IMR-90 (cell line): ENCODE measurements at regions not wholly inside any gene's neighbourhood (a gene's known extent, or its start where the extent isn't known, plus 50 kb on each side); places are given as distances from the start of the nearest gene placed in this dataset.

Source experiments
- ATAC-seq: fragments of 200-7000 bp; cut with Tn5 transposase; 2 replicates; pipeline ENCODE4 v1.9.1; 2020; ENCODE audit warnings: low read depth, mild to moderate bottlenecking, moderate library complexity
- BruUV-seq: library from RNA; stranded (reverse); fragments of 400-500 nt; replicated peaks from 2 replicates; lab custom pipeline; 2021; lab: Mats Ljungman, UMichigan
- CTCF ChIA-PET: fragments of 300-600 bp; formaldehyde crosslinking; extraction: SDS; loops from one replicate; lab custom pipeline; 2021; ENCODE audit warnings: antibody characterized with exemption; lab: Yijun Ruan, JAX
- POLR2A ChIA-PET: fragments of 300-600 bp; sonication (Branson Sonifier 250); formaldehyde crosslinking; loops from one replicate; lab custom pipeline; 2022; ENCODE audit warnings: antibody characterized with exemption; ENCODE audit not compliant: unreplicated experiment; lab: Charles Lee
- DNase-seq: peaks from one replicate; pipeline ENCODE4 v3.0.0; 2013
- H2AFZ ChIP-seq: replicated peaks from 2 replicates; pipeline ENCODE3; 2013; ENCODE audit warnings: low read length, mild to moderate bottlenecking; ENCODE audit not compliant: poor library complexity
- H2AK5ac ChIP-seq: 2 replicates; pipeline ENCODE4 v1.6.1; 2013; ENCODE audit warnings: low read depth, low read length, inconsistent platforms
- H2AK9ac ChIP-seq: replicated peaks from 2 replicates; pipeline ENCODE3; 2013; ENCODE audit warnings: mild to moderate bottlenecking, low read depth, low read length, moderate library complexity; ENCODE audit not compliant: poor library complexity
- H2BK120ac ChIP-seq: 2 replicates; pipeline ENCODE4 v1.6.1; 2013; ENCODE audit warnings: low read depth, low read length, inconsistent platforms
- H2BK15ac ChIP-seq: 3 replicates; pipeline ENCODE4 v1.6.1; 2013; ENCODE audit warnings: low read depth, low read length, inconsistent platforms
- H2BK20ac ChIP-seq: 2 replicates; pipeline ENCODE4 v1.6.1; 2013; ENCODE audit warnings: low read depth, mild to moderate bottlenecking, inconsistent platforms, low read length, moderate library complexity
- H2BK5ac ChIP-seq: 2 replicates; pipeline ENCODE4 v1.6.1; 2013; ENCODE audit warnings: mild to moderate bottlenecking, low read depth, low read length, inconsistent platforms; ENCODE audit not compliant: poor library complexity, severe bottlenecking
- H3K14ac ChIP-seq: replicated peaks from 2 replicates; pipeline ENCODE4 v1.6.1; 2013; ENCODE audit warnings: low read depth, low read length, inconsistent platforms
- H3K18ac ChIP-seq: 2 replicates; pipeline ENCODE4 v1.6.1; 2013; ENCODE audit warnings: low read depth, low read length, control low read depth
- H3K23ac ChIP-seq: 2 replicates; pipeline ENCODE4 v1.6.1; 2013; ENCODE audit warnings: low read depth, low read length, inconsistent platforms
- H3K27ac ChIP-seq: 2 replicates; pipeline ENCODE4 v1.5.1; 2013; ENCODE audit warnings: mild to moderate bottlenecking, control low read depth, low read length; ENCODE audit not compliant: insufficient read depth
- H3K27me3 ChIP-seq: 2 replicates; pipeline ENCODE4 v1.6.1; 2013; ENCODE audit warnings: low read length; ENCODE audit not compliant: control insufficient read depth, insufficient read depth
- H3K36me3 ChIP-seq: 2 replicates; pipeline ENCODE4 v1.6.1; 2013; ENCODE audit warnings: low read length, mixed read lengths; ENCODE audit not compliant: control insufficient read depth, insufficient read depth
- H3K4ac ChIP-seq: 2 replicates; pipeline ENCODE4 v1.6.1; 2013; ENCODE audit warnings: low read depth, low read length, inconsistent platforms
- H3K4me1 ChIP-seq: 2 replicates; pipeline ENCODE4 v1.6.1; 2013; ENCODE audit warnings: low read length, mixed read lengths; ENCODE audit not compliant: control insufficient read depth, insufficient read depth
- H3K4me2 ChIP-seq: 2 replicates; pipeline ENCODE4 v1.6.1; 2013; ENCODE audit warnings: low read depth, mild to moderate bottlenecking, control low read depth, low read length, moderate library complexity
- H3K4me3 ChIP-seq: 2 replicates; pipeline ENCODE4 v1.5.1; 2013; ENCODE audit warnings: low read depth, mild to moderate bottlenecking, control low read depth, low read length, moderate library complexity; ENCODE audit not compliant: insufficient read depth
- H3K56ac ChIP-seq: 2 replicates; pipeline ENCODE4 v1.6.1; 2013; ENCODE audit warnings: low read length, inconsistent platforms; ENCODE audit not compliant: insufficient read depth; ENCODE audit errors: extremely low read depth
- H3K79me1 ChIP-seq, 2 experiments: 2 replicates each; pipeline ENCODE4 v1.6.1; 2013; ENCODE audit warnings: low read length in 2 of 2, inconsistent platforms in 1 of 2, low read depth in 1 of 2
- H3K9ac ChIP-seq: 2 replicates; pipeline ENCODE4 v1.6.1; 2013; ENCODE audit warnings: low read depth, low read length, control low read depth
- H3K9me1 ChIP-seq: 2 replicates; pipeline ENCODE4 v1.6.1; 2013; ENCODE audit warnings: low read length, inconsistent platforms; ENCODE audit not compliant: insufficient read depth
- H3K9me3 ChIP-seq: 2 replicates; pipeline ENCODE4 v1.6.1; 2013; ENCODE audit warnings: low read length; ENCODE audit not compliant: control insufficient read depth, insufficient read depth
- H4K20me1 ChIP-seq: 2 replicates; pipeline ENCODE4 v1.6.1; 2013; ENCODE audit warnings: low read length, inconsistent platforms; ENCODE audit not compliant: insufficient read depth
- H4K5ac ChIP-seq: 2 replicates; pipeline ENCODE4 v1.6.1; 2013; ENCODE audit warnings: mild to moderate bottlenecking, low read depth, low read length, control low read depth
- H4K8ac ChIP-seq, 2 experiments: 2 replicates each; pipeline ENCODE4 v1.6.1; 2013; ENCODE audit warnings: low read depth in 2 of 2, low read length in 2 of 2, control low read depth in 1 of 2, inconsistent platforms in 1 of 2
- H4K91ac ChIP-seq: 2 replicates; pipeline ENCODE4 v1.6.1; 2013; ENCODE audit warnings: low read depth, low read length, inconsistent platforms; ENCODE audit not compliant: insufficient read depth
- BHLHE40 ChIP-seq: fragments of 150-350 bp; IDR thresholded peaks from 2 replicates; pipeline ENCODE4 v1.6.1; 2016; ENCODE audit warnings: mild to moderate bottlenecking, low read depth, low read length
- CEBPB ChIP-seq: IDR thresholded peaks from 2 replicates; pipeline ENCODE4 v1.6.1; 2012; ENCODE audit warnings: low read depth, low read length, improper control_type of control experiment
- CHD1 ChIP-seq: IDR thresholded peaks from 2 replicates; pipeline ENCODE4 v1.6.1; 2012; ENCODE audit warnings: low read depth, low read length, improper control_type of control experiment
- FOS ChIP-seq: fragments of 150-350 bp; IDR thresholded peaks from 2 replicates; pipeline ENCODE4 v1.6.1; 2016; ENCODE audit warnings: low read depth, low read length
- MAFK ChIP-seq: IDR thresholded peaks from 2 replicates; pipeline ENCODE4 v1.6.1; 2012; ENCODE audit warnings: low read depth, low read length, improper control_type of control experiment
- MAZ ChIP-seq: IDR thresholded peaks from 2 replicates; pipeline ENCODE4 v1.6.1; 2012; ENCODE audit warnings: low read depth, mild to moderate bottlenecking, low read length, improper control_type of control experiment, moderate library complexity, borderline replicate concordance
- MXI1 ChIP-seq: IDR thresholded peaks from 2 replicates; pipeline ENCODE4 v1.6.1; 2012; ENCODE audit warnings: low read depth, mild to moderate bottlenecking, low read length, moderate library complexity, borderline replicate concordance
- NFE2L2 ChIP-seq: fragments of 150-350 bp; IDR thresholded peaks from 2 replicates; pipeline ENCODE4 v1.6.1; 2016; ENCODE audit warnings: low read depth, mild to moderate bottlenecking, low read length
- POLR2A ChIP-seq: IDR thresholded peaks from 2 replicates; pipeline ENCODE4 v1.6.1; 2012; ENCODE audit warnings: mild to moderate bottlenecking, low read depth, low read length
- RAD21 ChIP-seq: IDR thresholded peaks from 2 replicates; pipeline ENCODE4 v1.6.1; 2012; ENCODE audit warnings: low read length, improper control_type of control experiment
- RCOR1 ChIP-seq: IDR thresholded peaks from 2 replicates; pipeline ENCODE4 v1.6.1; 2012; ENCODE audit warnings: mild to moderate bottlenecking, low read length, improper control_type of control experiment; ENCODE audit not compliant: insufficient replicate concordance
- RFX5 ChIP-seq: IDR thresholded peaks from 2 replicates; pipeline ENCODE4 v1.8.0; 2012; ENCODE audit warnings: low read depth, mild to moderate bottlenecking, low read length, moderate library complexity
- SMC3 ChIP-seq: fragments of 150-350 bp; IDR thresholded peaks from 2 replicates; pipeline ENCODE4 v1.6.1; 2016; ENCODE audit warnings: low read depth, mild to moderate bottlenecking, antibody characterized with exemption, low read length, moderate library complexity
- USF2 ChIP-seq: fragments of 150-350 bp; IDR thresholded peaks from 2 replicates; pipeline ENCODE4 v1.6.1; 2017; ENCODE audit warnings: mild to moderate bottlenecking, antibody characterized with exemption, low read length, low read depth
- WGBS, 2 experiments: methylation state at CpG; one replicate each; pipeline versions ENCODE4 v1.1.5 to v1.1.7; 2013; ENCODE audit warnings: missing lambda C conversion rate in 2 of 2; ENCODE audit not compliant: insufficient read length in 1 of 2; ENCODE audit errors: extremely low coverage in 2 of 2; 5-methylcytosine and 5-hydroxymethylcytosine counted together
- dilution Hi-C: fragments of 300-500 bp; cut with HindIII; formaldehyde crosslinking; loops from one replicate; pipeline ENCODE4 v1.14.3; 2018; ENCODE audit warnings: low sequenced_read_pairs; ENCODE audit not compliant: unreplicated experiment
- in situ Hi-C: fragments of 300-500 bp; cut with MboI; formaldehyde crosslinking; loops from 3 replicates; pipeline ENCODE4 v1.14.3; 2019; ENCODE audit warnings: low sequenced_read_pairs, inconsistent platforms, mixed read lengths
- intact Hi-C: fragments of 100-400 bp; cut with micrococcal nuclease; formaldehyde crosslinking; loops from 2 replicates; pipeline ENCODE4 v1.10.0; 2022
- TF ChIP-seq, protein P1 (sequence below): fragments of 150-350 bp; IDR thresholded peaks from 2 replicates; pipeline ENCODE4 v1.6.1; 2016; ENCODE audit warnings: low read depth, mild to moderate bottlenecking, low read length, moderate library complexity, borderline replicate concordance
- TF ChIP-seq, protein P2 (sequence below): conservative IDR thresholded peaks from 2 replicates; pipeline ENCODE4 v1.5.1; 2012; ENCODE audit warnings: mild to moderate bottlenecking, low read depth, low read length, improper control_type of control experiment

- H4K5ac ChIP-seq, result no peak overlapping the region
- H2BK15ac ChIP-seq, result no peak overlapping the region
- H4K91ac ChIP-seq, result no peak overlapping the region
- ATAC-seq (no peak), DNase-seq (no peak)
- H4K20me1 ChIP-seq, result no peaks in the 10 kb centered on the region
- no peak overlapping the region for H2AK5ac ChIP-seq
- no peak overlapping the region for H3K27ac ChIP-seq
- TF ChIP-seq SMC3 (no peak), MAZ (no peak), USF2 (no peak), FOS (no peak), CHD1 (no peak), NFE2L2 (no peak), RCOR1 (no peak), POLR2A (no peak), RFX5 (no peak), MAFK (no peak), MXI1 (no peak), RAD21 (no peak), BHLHE40 (no peak), CEBPB (no peak)
- TF ChIP-seq, protein P1, sequence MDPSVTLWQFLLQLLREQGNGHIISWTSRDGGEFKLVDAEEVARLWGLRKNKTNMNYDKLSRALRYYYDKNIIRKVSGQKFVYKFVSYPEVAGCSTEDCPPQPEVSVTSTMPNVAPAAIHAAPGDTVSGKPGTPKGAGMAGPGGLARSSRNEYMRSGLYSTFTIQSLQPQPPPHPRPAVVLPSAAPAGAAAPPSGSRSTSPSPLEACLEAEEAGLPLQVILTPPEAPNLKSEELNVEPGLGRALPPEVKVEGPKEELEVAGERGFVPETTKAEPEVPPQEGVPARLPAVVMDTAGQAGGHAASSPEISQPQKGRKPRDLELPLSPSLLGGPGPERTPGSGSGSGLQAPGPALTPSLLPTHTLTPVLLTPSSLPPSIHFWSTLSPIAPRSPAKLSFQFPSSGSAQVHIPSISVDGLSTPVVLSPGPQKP, result no peak
- TF ChIP-seq, protein P2, sequence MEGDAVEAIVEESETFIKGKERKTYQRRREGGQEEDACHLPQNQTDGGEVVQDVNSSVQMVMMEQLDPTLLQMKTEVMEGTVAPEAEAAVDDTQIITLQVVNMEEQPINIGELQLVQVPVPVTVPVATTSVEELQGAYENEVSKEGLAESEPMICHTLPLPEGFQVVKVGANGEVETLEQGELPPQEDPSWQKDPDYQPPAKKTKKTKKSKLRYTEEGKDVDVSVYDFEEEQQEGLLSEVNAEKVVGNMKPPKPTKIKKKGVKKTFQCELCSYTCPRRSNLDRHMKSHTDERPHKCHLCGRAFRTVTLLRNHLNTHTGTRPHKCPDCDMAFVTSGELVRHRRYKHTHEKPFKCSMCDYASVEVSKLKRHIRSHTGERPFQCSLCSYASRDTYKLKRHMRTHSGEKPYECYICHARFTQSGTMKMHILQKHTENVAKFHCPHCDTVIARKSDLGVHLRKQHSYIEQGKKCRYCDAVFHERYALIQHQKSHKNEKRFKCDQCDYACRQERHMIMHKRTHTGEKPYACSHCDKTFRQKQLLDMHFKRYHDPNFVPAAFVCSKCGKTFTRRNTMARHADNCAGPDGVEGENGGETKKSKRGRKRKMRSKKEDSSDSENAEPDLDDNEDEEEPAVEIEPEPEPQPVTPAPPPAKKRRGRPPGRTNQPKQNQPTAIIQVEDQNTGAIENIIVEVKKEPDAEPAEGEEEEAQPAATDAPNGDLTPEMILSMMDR, result no peak
- no peak overlapping the region for H3K4me2 ChIP-seq
- no peak overlapping the region for H3K23ac ChIP-seq
- H3K27me3 ChIP-seq, result no peaks in the 10 kb centered on the region
- H2BK20ac ChIP-seq, result no peak overlapping the region
- H3K9me3 ChIP-seq, result peaks cover 2% of the 10 kb centered on the region; the same call in 1 of the 2 replicates
- intact Hi-C loops, result no loop called here
- ChIA-PET POLR2A (no interaction called here), CTCF (interaction anchor here (0.7 kb wide), 1 partner anchor 15 kb away, joined by 3 read pairs; no protein-coding TSS in a partner anchor)
- dilution Hi-C loops, result no loop called here
- no peaks in the 10 kb centered on the region for H3K9me1 ChIP-seq
- H4K8ac ChIP-seq, result no peak overlapping the region
- in situ Hi-C loops, result no loop called here
- no TSS peak for BruUV-seq
- H2BK120ac ChIP-seq, result no peak overlapping the region
- no peaks in the 10 kb centered on the region for H3K79me1 ChIP-seq
- no peak overlapping the region for H3K18ac ChIP-seq
- H3K14ac ChIP-seq, result no peak overlapping the region
- no peaks in the 10 kb centered on the region for H3K4me1 ChIP-seq
- H2AFZ ChIP-seq, result no peak overlapping the region
- 22% methylated on average over 3 of the region's 11 CpGs; no CpG with 5 or more reads in 1 of the 2 experiments for WGBS, 2 experiments
- no peak overlapping the region for H3K4me3 ChIP-seq
- H3K56ac ChIP-seq, result no peak overlapping the region
- H2BK5ac ChIP-seq, result no peak overlapping the region
- H3K9ac ChIP-seq, result no peak overlapping the region
- no peak overlapping the region for H3K4ac ChIP-seq
- H3K36me3 ChIP-seq, result no peaks in the 10 kb centered on the region
- no peak overlapping the region for H2AK9ac ChIP-seq
These were observed 178.6 kb downstream of the AACS start for GRCh38 chr12:125243811-125244210.
